Type B pancreatic cell (in vitro differentiated cells): ENCODE measurements at regions not wholly inside any gene's neighbourhood (a gene's known extent, or its start where the extent isn't known, plus 50 kb on each side); places are given as distances from the start of the nearest gene placed in this dataset.
A peak's percentile ranks its signal among the peaks of the same experiment; 100 is the strongest.

Experiments used
- DNase-seq: peaks from one replicate; pipeline ENCODE4 v3.0.0; 2021; ENCODE audit warnings: mixed read lengths; ENCODE audit not compliant: unreplicated experiment; ENCODE audit errors: extremely low spot score
- H3K27ac Mint-ChIP-seq: 2 replicates; pipeline ENCODE4 v1.8.0; 2021; ENCODE audit warnings: mild to moderate bottlenecking, mixed read lengths
- H3K27me3 Mint-ChIP-seq: 2 replicates; pipeline ENCODE4 v1.8.0; 2021; ENCODE audit warnings: mixed read lengths
- H3K36me3 Mint-ChIP-seq: 2 replicates; pipeline ENCODE4 v1.8.0; 2021; ENCODE audit warnings: mixed read lengths
- H3K4me1 Mint-ChIP-seq: one replicate; pipeline ENCODE4 v1.8.0; 2021; ENCODE audit warnings: mixed read lengths; ENCODE audit not compliant: unreplicated experiment
- H3K4me3 Mint-ChIP-seq: 2 replicates; pipeline ENCODE4 v1.8.0; 2021; ENCODE audit warnings: mild to moderate bottlenecking, mixed read lengths
- H3K9me3 Mint-ChIP-seq: 2 replicates; pipeline ENCODE4 v1.8.0; 2021; ENCODE audit warnings: mixed read lengths
- CTCF ChIP-seq: fragments of 200-600 bp; sonication (generic); conservative IDR thresholded peaks from 2 replicates; pipeline ENCODE4 v1.5.0; 2021; ENCODE audit warnings: antibody characterized with exemption, mild to moderate bottlenecking

GRCh38 chr2:5052905-5053304 is 639.3 kb upstream of the SOX11 start:
- Mint-ChIP-seq H3K9me3 (no peaks in the 10 kb centered on the region), H3K27ac (no peak overlapping the region), H3K4me1 (peaks cover 5% of the 10 kb centered on the region), H3K36me3 (no peaks in the 10 kb centered on the region), H3K27me3 (peaks cover 6% of the 10 kb centered on the region), H3K4me3 (no peak overlapping the region)
- no peak for TF ChIP-seq CTCF
- DNase-seq = no peak

GRCh38 chr2:5057891-5058351 is 634.3 kb upstream of the SOX11 start:
- peak overlapping the region; percentile 27 for H3K4me3 Mint-ChIP-seq
- DNase-seq = no peak
- no peak for TF ChIP-seq CTCF
- H3K27ac Mint-ChIP-seq = peak overlapping the region; percentile 61
- peaks cover 8% of the 10 kb centered on the region for H3K27me3 Mint-ChIP-seq
- H3K9me3 Mint-ChIP-seq = no peaks in the 10 kb centered on the region
- H3K4me1 Mint-ChIP-seq = peaks cover 12% of the 10 kb centered on the region
- no peaks in the 10 kb centered on the region for H3K36me3 Mint-ChIP-seq

GRCh38 chr2:5060956-5061355 is 631.2 kb upstream of the SOX11 start:
- Mint-ChIP-seq H3K4me1 (peaks cover 12% of the 10 kb centered on the region), H3K27ac (no peak overlapping the region), H3K36me3 (no peaks in the 10 kb centered on the region), H3K9me3 (no peaks in the 10 kb centered on the region), H3K27me3 (peaks cover 21% of the 10 kb centered on the region), H3K4me3 (no peak overlapping the region)
- TF ChIP-seq CTCF = no peak
- DNase-seq = no peak

GRCh38 chr2:5064687-5065086 is 627.5 kb upstream of the SOX11 start:
- Mint-ChIP-seq H3K36me3 (no peaks in the 10 kb centered on the region), H3K27me3 (peaks cover 12% of the 10 kb centered on the region), H3K4me3 (no peak overlapping the region), H3K4me1 (no peaks in the 10 kb centered on the region), H3K27ac (no peak overlapping the region), H3K9me3 (no peaks in the 10 kb centered on the region)
- DNase-seq = no peak
- TF ChIP-seq CTCF = no peak

- H3K27me3 Mint-ChIP-seq = peaks cover 12% of the 10 kb centered on the region
- peaks cover 4% of the 10 kb centered on the region for H3K4me1 Mint-ChIP-seq
- no peak overlapping the region for H3K27ac Mint-ChIP-seq
- DNase-seq = no peak
- no peaks in the 10 kb centered on the region for H3K36me3 Mint-ChIP-seq
- no peak for TF ChIP-seq CTCF
- H3K9me3 Mint-ChIP-seq = no peaks in the 10 kb centered on the region
- no peak overlapping the region for H3K4me3 Mint-ChIP-seq
Measured at GRCh38 chr2:5067816-5068215, 624.4 kb upstream of the SOX11 start.

GRCh38 chr2:5070257-5070656 is 621.9 kb upstream of the SOX11 start:
- DNase-seq = no peak
- Mint-ChIP-seq H3K27ac (peak overlapping the region; percentile 68), H3K36me3 (no peaks in the 10 kb centered on the region), H3K27me3 (peaks cover 3% of the 10 kb centered on the region), H3K4me3 (no peak overlapping the region), H3K4me1 (peaks cover 4% of the 10 kb centered on the region), H3K9me3 (no peaks in the 10 kb centered on the region)
- TF ChIP-seq CTCF = no peak
